HG03460 (cell line): ENCODE measurements at regions not wholly inside any gene's neighbourhood (a gene's known extent, or its start where the extent isn't known, plus 50 kb on each side); places are given as distances from the start of the nearest gene placed in this dataset.

Experiments used
- ATAC-seq: cut with Tn5 transposase; IDR thresholded peaks from one replicate; pipeline ENCODE4 v1.9.1; 2021; ENCODE audit not compliant: unreplicated experiment

DNA sequence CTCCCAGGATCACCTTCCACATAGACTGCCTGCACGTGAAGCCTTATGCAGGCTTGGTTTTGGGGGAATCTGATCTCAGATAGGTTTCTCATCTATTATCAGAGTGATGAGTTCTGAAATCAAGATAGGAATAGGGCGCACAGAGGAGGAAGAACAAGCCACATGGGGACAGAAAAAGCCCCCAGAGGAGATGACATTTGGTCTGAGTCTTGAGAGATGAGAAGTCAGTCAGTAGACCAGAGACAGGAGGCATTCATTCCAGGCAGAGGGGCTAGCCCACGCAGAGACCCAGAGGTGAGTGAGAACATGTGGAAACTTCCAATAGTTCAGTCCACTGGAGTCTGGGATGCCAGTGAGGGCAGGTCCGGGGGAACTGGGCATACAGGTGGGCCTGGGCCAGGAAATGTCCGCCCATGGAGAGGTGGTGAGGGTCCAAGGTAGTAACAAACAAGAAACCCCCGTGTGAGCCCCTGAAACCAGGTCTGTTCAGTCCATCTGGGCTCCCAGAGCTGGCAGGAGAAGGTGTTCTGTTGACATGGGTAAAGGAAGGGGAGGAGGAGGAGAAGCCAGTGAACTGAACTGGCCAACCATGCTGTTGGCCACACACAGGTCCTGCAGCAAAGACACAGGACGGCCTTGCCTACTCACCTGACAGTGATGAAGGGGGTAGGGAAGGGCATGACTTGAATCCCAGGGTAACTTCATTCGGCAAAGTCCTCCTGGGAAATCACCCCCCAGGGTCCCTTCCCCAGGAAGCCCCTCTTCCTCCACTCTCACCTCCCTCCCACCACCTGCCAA, 69.3 kb upstream of the SMNDC1 start:
- no peak for ATAC-seq

DNA sequence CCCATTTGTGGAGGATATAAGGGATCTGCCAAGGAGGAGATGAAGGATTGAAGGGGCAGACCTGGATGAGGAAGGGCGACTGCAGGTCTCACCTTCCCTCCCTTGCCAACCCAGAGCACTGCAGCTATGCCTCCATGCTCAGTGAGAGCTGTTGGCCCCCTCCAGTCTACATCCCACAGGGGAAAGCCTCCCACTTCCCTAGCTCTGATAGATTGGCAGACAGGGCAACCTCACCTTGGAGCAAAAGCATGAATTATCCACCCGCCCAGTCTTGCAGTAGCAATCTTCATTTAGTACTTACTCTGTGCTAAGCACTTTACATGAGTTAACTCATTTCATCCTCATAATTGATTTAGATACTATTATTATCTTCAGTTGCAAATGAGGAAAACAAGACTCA, 70.4 kb upstream of the SMNDC1 start:
- no peak for ATAC-seq

DNA sequence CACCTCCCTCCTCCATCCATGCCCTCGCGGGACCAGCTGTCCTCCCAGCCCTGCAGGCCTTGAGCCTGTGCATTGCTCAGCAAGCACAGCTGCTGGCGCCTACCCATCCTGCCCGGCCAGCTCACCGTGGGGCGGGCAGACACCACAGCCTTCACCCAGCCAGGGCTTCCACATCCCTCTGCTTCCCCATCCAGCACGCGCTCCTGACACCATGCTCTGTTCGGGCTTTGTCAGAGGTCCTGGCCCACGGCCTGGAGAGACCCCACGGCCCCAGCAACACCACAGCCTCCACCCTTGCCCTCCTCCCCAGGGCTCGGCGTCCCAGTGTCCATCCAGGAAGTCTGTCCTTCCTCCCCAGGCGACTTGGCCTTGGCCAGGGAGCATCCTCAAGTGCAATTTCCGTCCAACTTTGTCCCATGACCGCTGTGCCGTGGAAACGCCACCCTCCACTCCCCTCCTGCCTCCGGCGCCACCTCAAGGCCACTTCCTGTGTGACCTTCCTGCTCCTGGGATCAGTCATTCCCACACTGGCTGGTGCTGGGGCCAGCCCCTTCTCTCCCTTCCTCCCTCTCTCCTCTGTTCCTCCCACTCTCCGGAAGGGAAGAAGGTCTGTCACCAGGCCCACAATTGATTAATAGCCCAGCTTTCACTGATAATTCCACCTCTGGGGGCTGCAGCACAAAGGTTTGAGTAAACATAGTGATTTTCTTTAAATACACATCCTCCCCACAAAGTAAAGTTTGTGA, 71.5 kb upstream of the SMNDC1 start:
- ATAC-seq, result no peak

DNA sequence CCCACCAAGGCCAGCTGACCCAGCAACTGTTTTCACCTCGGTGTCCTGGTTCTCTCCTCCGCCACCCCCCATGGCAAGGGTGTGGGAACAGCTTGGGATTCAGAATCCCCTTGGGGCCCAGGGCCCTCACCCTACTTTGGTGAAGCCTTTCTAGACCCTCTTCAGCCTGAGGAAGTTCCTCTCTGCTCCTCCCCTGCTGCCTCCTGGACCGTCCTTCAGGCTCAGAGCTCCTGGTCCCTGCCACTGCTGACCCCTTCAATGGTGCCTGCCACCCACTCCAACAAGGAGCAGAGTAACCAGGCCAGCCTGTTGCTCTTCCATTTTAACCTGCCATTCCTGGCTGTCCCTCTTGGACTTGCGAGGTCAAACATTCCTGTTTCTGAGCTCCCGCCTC, 72.0 kb upstream of the SMNDC1 start:
- no peak for ATAC-seq

DNA sequence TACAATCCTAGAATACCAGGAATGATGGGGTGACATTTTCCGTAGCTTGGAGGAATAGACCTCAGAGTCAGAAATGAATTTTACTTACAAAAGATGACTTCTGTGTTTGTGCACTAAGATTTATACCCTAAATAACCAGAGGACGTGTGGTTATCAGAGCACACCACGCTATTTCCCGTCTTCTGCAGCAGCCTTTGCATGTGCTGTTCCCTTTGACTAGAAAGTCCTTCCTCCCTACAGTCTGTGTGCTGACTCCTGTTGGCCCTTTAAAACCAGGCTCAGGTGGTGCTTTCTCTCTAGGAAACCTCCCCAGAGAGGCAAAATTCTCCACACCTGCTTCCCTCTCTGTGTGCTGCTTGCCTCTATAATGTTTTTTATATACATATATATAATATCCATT, 73.3 kb upstream of the SMNDC1 start:
- ATAC-seq, result no peak

DNA sequence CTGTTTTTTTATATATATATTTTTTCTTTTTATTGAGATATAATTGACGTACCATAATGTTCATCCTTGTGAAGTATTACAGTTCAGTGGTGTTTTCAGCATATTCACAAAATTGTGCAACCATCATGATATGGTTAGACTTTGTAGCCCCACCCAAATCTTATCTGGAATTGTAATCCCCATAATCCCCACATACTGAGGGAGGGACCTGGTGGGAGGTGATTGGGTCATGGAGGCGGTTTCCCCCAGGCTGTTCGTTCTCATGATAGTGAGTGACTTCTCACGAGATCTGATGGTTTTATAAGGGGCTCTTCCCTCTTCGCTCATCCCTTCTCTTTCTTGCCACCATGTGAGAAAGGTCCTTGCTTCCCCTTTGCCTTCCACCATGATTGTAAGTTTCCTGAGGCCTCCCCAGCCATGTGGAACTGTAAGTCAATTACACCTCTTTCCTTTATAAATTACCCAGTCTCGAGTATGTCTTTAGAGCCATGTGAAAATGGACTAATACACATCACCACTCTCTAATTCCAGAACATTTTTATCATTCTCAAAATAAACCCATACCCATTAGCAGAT, 73.9 kb upstream of the SMNDC1 start:
- no peak for ATAC-seq

DNA sequence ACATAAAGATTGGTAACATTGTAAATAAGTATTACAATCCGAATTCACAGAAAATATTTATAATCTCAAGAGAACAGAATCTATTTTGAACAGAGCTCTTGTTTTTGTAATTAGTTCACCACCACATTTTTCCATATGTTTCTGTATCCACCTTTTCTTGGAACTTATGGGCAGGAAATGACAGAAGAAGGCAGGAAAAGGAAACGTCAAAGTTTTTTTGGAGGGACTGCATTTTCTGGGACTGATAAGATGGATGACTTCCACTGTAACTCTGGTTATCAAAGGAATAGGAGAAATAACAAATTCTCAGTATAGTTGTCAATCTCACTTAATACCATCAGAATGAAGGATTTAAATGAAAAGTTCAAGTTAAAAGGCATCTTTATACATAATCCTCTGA, 75.1 kb upstream of the SMNDC1 start:
- ATAC-seq, result no peak

DNA sequence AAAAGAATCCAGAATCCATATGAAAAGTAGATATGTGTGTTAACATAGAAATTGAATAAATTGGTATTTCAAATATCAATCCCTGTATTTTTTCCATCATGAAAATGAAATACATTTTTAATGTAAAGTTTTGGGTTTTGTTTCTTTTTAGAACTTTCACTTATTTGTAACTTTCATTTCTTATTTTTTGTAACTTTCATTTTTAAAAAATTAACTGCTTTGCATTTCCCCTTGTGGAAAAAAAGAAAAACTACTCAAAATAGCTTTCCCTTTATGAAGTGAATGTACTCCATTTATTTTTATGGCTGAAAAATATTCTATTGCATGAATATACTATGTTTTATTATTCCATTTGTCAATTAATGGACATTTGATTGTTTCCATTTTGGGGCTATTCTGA, 75.6 kb upstream of the SMNDC1 start:
- no peak for ATAC-seq

DNA sequence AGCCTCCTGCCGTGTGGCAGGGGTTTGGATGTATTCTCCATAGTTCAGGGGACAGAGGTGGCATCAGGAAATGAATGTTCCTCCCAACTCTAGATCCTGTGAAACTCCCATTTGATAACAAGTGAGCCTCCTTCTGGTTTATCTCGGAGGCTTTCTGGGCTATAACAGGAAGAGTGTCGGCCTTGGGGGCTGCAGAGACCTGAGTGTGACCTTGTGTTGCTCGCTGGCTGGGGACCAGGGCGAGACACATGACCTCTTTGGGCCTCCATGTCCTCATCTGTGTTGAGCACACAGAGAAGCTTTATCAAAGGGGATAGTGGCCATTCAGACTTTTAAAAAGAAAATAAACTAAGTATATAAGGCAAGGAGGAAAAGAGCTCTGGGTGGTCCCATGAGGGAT, 78.0 kb upstream of the SMNDC1 start:
- no peak for ATAC-seq

GRCh38 chr10:110387617-110387982, 82.9 kb upstream of the SMNDC1 start:
- no peak for ATAC-seq

GRCh38 chr10:110387983-110388686, 83.4 kb upstream of the SMNDC1 start:
- peak; percentile 85 for ATAC-seq

GRCh38 chr10:110388687-110389052, 84.0 kb upstream of the SMNDC1 start:
- ATAC-seq, result no peak

DNA sequence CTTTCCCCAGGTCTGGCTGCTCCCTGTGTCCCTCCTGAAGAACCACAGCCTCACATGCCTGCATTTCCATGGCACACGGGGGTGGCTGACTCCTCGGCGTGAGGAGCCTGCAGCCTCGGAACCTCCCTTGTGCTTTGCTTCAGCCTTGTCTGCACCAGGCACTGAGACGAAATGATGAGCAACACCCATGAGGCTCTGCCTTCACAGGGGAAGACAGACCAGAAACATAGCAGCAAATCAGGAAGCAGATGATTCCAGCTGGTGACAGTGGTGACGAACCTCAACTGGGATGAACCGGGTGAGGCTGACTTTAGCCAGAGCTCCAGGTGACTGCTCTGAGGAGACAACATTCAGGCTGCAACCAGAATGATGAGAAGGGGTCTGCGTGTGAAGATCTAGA, 84.5 kb upstream of the SMNDC1 start:
- no peak for ATAC-seq

GRCh38 chr10:110391541-110391940, 86.8 kb upstream of the SMNDC1 start:
- ATAC-seq, result no peak

DNA sequence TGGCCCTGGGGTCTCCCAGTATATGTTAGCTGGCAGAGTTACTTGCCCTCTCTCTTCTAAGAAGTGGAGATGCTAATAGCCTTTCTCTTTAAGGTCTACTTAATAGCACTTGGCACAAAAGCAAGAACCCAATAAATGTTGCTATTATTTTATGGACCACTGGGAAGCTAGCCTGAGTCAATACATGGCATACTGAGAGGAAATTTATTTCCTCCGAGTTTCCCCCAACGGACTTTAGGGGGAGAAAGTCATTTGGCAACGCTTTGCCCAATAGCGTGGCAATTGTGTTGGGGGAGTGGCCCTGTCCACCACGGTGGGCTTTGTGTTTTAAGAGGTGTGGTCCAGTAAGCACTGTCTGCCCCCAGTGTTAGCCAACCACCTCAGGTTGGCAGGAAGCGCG, 87.4 kb upstream of the SMNDC1 start:
- no peak for ATAC-seq

DNA sequence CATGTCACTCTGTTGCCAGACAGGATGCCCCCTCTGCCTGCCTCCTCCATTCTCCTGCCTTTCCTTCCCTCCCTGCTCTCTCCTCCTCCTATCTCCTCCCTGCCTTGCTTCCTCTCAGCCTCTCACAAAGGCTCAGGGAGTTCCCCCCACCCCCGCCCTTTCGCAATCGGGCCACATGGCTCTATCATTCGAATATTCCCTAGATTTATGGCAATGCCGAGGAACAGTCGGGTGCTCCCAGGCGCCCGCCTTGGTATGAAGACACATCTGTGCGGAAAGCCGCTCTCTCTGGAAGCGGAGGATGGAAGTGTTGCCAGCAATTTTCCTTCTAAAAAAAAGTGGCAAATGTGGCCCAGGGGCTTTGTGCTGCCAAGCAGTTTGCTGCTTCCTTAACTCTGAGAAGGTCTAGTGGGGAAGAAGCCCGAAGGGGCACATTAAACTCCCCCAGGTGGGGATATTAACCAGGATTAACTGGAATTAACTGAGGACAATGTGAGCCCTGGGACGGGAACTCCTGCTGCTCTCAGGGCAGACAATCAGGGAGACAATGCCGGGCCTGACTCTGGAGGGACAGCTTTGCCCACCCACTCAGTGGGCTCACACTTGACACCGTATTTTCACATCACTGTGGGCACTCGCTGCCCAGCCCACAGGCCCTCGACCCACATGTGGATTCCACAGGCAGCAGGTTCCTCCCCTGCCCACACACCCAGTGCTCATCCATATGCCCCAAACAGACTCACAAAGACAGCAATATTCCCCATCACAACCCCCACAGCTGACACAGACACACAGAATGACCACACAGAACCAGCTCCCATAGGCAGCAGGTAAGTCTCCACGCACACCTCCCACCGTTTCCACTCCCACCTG, 88.4 kb upstream of the SMNDC1 start:
- no peak for ATAC-seq

DNA sequence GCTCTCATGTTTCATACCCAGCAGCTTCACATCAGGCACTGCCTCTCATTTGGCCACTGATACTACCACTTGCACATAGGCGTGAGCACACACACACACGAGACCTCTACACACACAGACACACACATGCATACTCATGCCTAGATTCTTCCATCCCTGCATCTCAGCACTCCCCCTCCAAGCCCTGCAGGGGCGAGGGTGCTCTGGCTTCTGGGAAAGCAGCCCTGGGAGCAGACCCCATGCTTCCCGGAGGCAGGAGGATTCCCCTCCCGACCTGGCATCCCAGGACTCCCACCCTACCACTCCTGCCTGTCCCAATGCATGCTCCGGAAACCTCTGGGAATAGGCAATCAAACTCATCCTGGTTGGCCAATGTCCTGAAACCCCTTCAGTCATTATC, 89.1 kb upstream of the SMNDC1 start:
- ATAC-seq, result no peak

GRCh38 chr10:110394296-110394695, 89.6 kb upstream of the SMNDC1 start:
- ATAC-seq, result no peak

DNA sequence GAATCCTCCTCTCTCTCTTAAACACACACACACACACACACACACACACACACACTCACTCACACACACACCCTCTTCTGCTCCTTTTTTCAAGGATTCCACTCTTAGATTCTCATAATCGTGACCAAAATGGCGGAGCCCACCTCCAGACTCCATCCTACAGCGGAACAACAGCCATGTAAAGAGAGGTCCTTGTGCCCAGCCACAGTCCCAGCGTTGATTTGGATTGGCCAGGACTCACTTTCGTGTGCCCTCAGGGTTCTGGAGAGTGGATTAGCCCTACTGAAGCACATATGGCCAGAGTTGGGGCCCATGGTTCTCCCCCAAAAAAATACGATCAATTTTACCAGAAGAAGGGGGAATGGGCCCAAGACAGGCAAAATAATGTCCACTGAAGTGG, 90.2 kb upstream of the SMNDC1 start:
- no peak for ATAC-seq

DNA sequence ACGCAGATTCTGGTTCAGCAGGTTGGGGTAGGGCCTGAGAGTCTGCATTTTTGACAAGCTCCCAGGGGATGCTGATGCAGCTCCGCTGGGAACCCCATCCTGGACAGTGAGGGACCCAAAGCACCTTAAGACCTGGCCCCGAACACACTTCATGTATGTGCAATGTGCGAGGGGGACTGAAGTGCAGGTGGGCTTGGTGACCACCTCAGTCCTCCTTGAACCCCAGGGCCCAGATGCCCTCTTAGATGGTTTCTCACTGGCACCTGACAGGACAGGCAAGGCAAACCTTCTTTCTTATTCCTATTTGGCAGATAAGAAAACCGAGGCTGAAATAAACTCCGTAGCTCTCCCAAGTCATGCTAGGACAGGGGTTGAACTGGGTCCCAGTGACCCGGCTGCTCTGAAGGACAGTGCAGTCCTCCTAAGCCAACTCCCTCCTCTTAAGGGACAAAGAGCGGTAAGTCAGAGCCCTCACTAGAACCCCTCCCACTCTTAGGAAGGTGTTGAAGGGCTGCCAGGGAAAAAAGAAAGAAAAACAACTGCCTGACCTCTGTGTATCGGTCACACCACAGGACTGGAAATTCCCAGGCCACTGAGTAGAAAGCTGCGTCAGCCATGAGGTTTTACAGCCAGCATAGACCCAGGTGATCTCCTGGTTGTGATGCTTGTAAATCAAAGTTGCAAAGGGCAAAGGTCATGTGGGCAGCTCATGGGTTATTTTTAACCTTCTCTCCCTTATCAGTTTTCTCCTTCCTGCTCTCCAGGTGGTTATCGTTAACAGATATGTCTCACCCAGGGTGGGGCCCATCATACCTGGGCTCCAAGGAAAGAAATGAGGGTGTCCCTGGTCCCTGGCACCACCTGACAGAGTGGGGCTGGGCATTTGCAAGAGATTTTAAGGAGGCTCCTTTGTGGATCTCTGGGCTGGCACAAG, 90.9 kb upstream of the SMNDC1 start:
- peak; percentile 80 for ATAC-seq
